IMR-90 (cell line): ENCODE measurements at regions not wholly inside any gene's neighbourhood (a gene's known extent, or its start where the extent isn't known, plus 50 kb on each side); places are given as distances from the start of the nearest gene placed in this dataset.
"Not testable (repeated sequence)": the region's sequence is repeated elsewhere in the genome, so short reads cannot be mapped to it uniquely, and the experiment has no call there.

Source experiments
- ATAC-seq: fragments of 200-7000 bp; cut with Tn5 transposase; 2 replicates; pipeline ENCODE4 v1.9.1; 2020; ENCODE audit warnings: low read depth, mild to moderate bottlenecking, moderate library complexity
- BruUV-seq: library from RNA; stranded (reverse); fragments of 400-500 nt; replicated peaks from 2 replicates; lab custom pipeline; 2021; lab: Mats Ljungman, UMichigan
- CTCF ChIA-PET: fragments of 300-600 bp; formaldehyde crosslinking; extraction: SDS; loops from one replicate; lab custom pipeline; 2021; ENCODE audit warnings: antibody characterized with exemption; lab: Yijun Ruan, JAX
- POLR2A ChIA-PET: fragments of 300-600 bp; sonication (Branson Sonifier 250); formaldehyde crosslinking; loops from one replicate; lab custom pipeline; 2022; ENCODE audit warnings: antibody characterized with exemption; ENCODE audit not compliant: unreplicated experiment; lab: Charles Lee
- DNase-seq: peaks from one replicate; pipeline ENCODE4 v3.0.0; 2013
- H2AFZ ChIP-seq: replicated peaks from 2 replicates; pipeline ENCODE3; 2013; ENCODE audit warnings: low read length, mild to moderate bottlenecking; ENCODE audit not compliant: poor library complexity
- H2AK5ac ChIP-seq: 2 replicates; pipeline ENCODE4 v1.6.1; 2013; ENCODE audit warnings: low read depth, low read length, inconsistent platforms
- H2AK9ac ChIP-seq: replicated peaks from 2 replicates; pipeline ENCODE3; 2013; ENCODE audit warnings: mild to moderate bottlenecking, low read depth, low read length, moderate library complexity; ENCODE audit not compliant: poor library complexity
- H2BK120ac ChIP-seq: 2 replicates; pipeline ENCODE4 v1.6.1; 2013; ENCODE audit warnings: low read depth, low read length, inconsistent platforms
- H2BK15ac ChIP-seq: 3 replicates; pipeline ENCODE4 v1.6.1; 2013; ENCODE audit warnings: low read depth, low read length, inconsistent platforms
- H2BK20ac ChIP-seq: 2 replicates; pipeline ENCODE4 v1.6.1; 2013; ENCODE audit warnings: low read depth, mild to moderate bottlenecking, inconsistent platforms, low read length, moderate library complexity
- H2BK5ac ChIP-seq: 2 replicates; pipeline ENCODE4 v1.6.1; 2013; ENCODE audit warnings: mild to moderate bottlenecking, low read depth, low read length, inconsistent platforms; ENCODE audit not compliant: poor library complexity, severe bottlenecking
- H3K14ac ChIP-seq: replicated peaks from 2 replicates; pipeline ENCODE4 v1.6.1; 2013; ENCODE audit warnings: low read depth, low read length, inconsistent platforms
- H3K18ac ChIP-seq: 2 replicates; pipeline ENCODE4 v1.6.1; 2013; ENCODE audit warnings: low read depth, low read length, control low read depth
- H3K23ac ChIP-seq: 2 replicates; pipeline ENCODE4 v1.6.1; 2013; ENCODE audit warnings: low read depth, low read length, inconsistent platforms
- H3K27ac ChIP-seq: 2 replicates; pipeline ENCODE4 v1.5.1; 2013; ENCODE audit warnings: mild to moderate bottlenecking, control low read depth, low read length; ENCODE audit not compliant: insufficient read depth
- H3K27me3 ChIP-seq: 2 replicates; pipeline ENCODE4 v1.6.1; 2013; ENCODE audit warnings: low read length; ENCODE audit not compliant: control insufficient read depth, insufficient read depth
- H3K36me3 ChIP-seq: 2 replicates; pipeline ENCODE4 v1.6.1; 2013; ENCODE audit warnings: low read length, mixed read lengths; ENCODE audit not compliant: control insufficient read depth, insufficient read depth
- H3K4ac ChIP-seq: 2 replicates; pipeline ENCODE4 v1.6.1; 2013; ENCODE audit warnings: low read depth, low read length, inconsistent platforms
- H3K4me1 ChIP-seq: 2 replicates; pipeline ENCODE4 v1.6.1; 2013; ENCODE audit warnings: low read length, mixed read lengths; ENCODE audit not compliant: control insufficient read depth, insufficient read depth
- H3K4me2 ChIP-seq: 2 replicates; pipeline ENCODE4 v1.6.1; 2013; ENCODE audit warnings: low read depth, mild to moderate bottlenecking, control low read depth, low read length, moderate library complexity
- H3K4me3 ChIP-seq: 2 replicates; pipeline ENCODE4 v1.5.1; 2013; ENCODE audit warnings: low read depth, mild to moderate bottlenecking, control low read depth, low read length, moderate library complexity; ENCODE audit not compliant: insufficient read depth
- H3K56ac ChIP-seq: 2 replicates; pipeline ENCODE4 v1.6.1; 2013; ENCODE audit warnings: low read length, inconsistent platforms; ENCODE audit not compliant: insufficient read depth; ENCODE audit errors: extremely low read depth
- H3K79me1 ChIP-seq, 2 experiments: 2 replicates each; pipeline ENCODE4 v1.6.1; 2013; ENCODE audit warnings: low read length in 2 of 2, inconsistent platforms in 1 of 2, low read depth in 1 of 2
- H3K9ac ChIP-seq: 2 replicates; pipeline ENCODE4 v1.6.1; 2013; ENCODE audit warnings: low read depth, low read length, control low read depth
- H3K9me1 ChIP-seq: 2 replicates; pipeline ENCODE4 v1.6.1; 2013; ENCODE audit warnings: low read length, inconsistent platforms; ENCODE audit not compliant: insufficient read depth
- H3K9me3 ChIP-seq: 2 replicates; pipeline ENCODE4 v1.6.1; 2013; ENCODE audit warnings: low read length; ENCODE audit not compliant: control insufficient read depth, insufficient read depth
- H4K20me1 ChIP-seq: 2 replicates; pipeline ENCODE4 v1.6.1; 2013; ENCODE audit warnings: low read length, inconsistent platforms; ENCODE audit not compliant: insufficient read depth
- H4K5ac ChIP-seq: 2 replicates; pipeline ENCODE4 v1.6.1; 2013; ENCODE audit warnings: mild to moderate bottlenecking, low read depth, low read length, control low read depth
- H4K8ac ChIP-seq, 2 experiments: 2 replicates each; pipeline ENCODE4 v1.6.1; 2013; ENCODE audit warnings: low read depth in 2 of 2, low read length in 2 of 2, control low read depth in 1 of 2, inconsistent platforms in 1 of 2
- H4K91ac ChIP-seq: 2 replicates; pipeline ENCODE4 v1.6.1; 2013; ENCODE audit warnings: low read depth, low read length, inconsistent platforms; ENCODE audit not compliant: insufficient read depth
- WGBS, 2 experiments: methylation state at CpG; one replicate each; pipeline versions ENCODE4 v1.1.5 to v1.1.7; 2013; ENCODE audit warnings: missing lambda C conversion rate in 2 of 2; ENCODE audit not compliant: insufficient read length in 1 of 2; ENCODE audit errors: extremely low coverage in 2 of 2; 5-methylcytosine and 5-hydroxymethylcytosine counted together
- dilution Hi-C: fragments of 300-500 bp; cut with HindIII; formaldehyde crosslinking; loops from one replicate; pipeline ENCODE4 v1.14.3; 2018; ENCODE audit warnings: low sequenced_read_pairs; ENCODE audit not compliant: unreplicated experiment
- in situ Hi-C: fragments of 300-500 bp; cut with MboI; formaldehyde crosslinking; loops from 3 replicates; pipeline ENCODE4 v1.14.3; 2019; ENCODE audit warnings: low sequenced_read_pairs, inconsistent platforms, mixed read lengths
- intact Hi-C: fragments of 100-400 bp; cut with micrococcal nuclease; formaldehyde crosslinking; loops from 2 replicates; pipeline ENCODE4 v1.10.0; 2022

DNA sequence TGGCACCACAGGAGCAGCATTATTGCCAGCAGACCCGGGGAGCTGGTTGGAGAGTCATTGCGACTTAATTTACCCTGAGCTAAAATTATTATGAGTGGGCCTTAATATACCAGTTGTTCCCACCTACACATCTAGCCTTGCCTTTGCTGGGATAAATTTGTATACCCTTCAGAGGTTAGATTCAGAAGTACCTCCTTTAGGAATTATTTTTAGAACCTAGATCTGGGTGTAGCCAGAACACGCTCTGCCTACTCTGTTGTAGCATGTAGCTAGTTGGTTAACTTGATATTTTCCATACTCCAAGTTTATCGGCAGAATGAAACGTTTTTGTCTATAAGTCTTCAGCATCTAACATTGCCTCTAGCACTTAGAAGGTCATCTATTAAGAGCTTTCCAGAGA, 65.5 kb upstream of the SEC22B start:
- H2BK120ac ChIP-seq, H3K23ac ChIP-seq, H3K27ac ChIP-seq, H2AK5ac ChIP-seq, H3K79me1 ChIP-seq, DNase-seq, H3K56ac ChIP-seq, H3K9ac ChIP-seq, H3K14ac ChIP-seq, ATAC-seq, H3K9me3 ChIP-seq, H3K4me1 ChIP-seq, H4K20me1 ChIP-seq, CTCF ChIA-PET, H2BK5ac ChIP-seq, H3K36me3 ChIP-seq, BruUV-seq, H3K27me3 ChIP-seq, H3K9me1 ChIP-seq, H2BK20ac ChIP-seq, H2BK15ac ChIP-seq, H2AFZ ChIP-seq, POLR2A ChIA-PET, H3K4me3 ChIP-seq, H3K18ac ChIP-seq, intact Hi-C loops, dilution Hi-C loops, H4K91ac ChIP-seq, H3K4me2 ChIP-seq, H4K5ac ChIP-seq, in situ Hi-C loops, H3K4ac ChIP-seq, H4K8ac ChIP-seq, H2AK9ac ChIP-seq: not testable (repeated sequence)
- no CpG with 5 or more reads among the region's 5 CpGs for WGBS, 2 experiments

DNA sequence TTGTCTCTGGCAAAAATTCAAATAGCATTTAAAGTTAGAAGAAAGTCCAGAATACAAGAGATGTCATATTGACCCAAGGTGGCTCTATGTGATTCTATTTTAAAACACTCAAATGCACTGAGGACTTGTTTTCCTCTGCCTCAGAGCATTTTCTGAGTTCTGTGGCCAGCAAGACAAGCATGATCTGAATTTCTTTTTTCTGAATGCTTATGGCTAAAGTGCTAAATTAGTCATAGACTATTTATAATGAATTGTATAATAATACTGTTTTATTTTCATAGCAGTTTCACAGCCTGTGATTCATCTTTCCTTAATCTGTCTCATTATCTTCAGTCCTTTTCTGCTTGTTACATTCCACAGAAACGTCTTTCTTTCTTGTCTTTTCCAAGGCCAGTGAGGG, 63.9 kb upstream of the SEC22B start:
- in situ Hi-C loops, H3K14ac ChIP-seq, H3K36me3 ChIP-seq, H3K56ac ChIP-seq, H3K9me1 ChIP-seq, H3K4me2 ChIP-seq, H4K5ac ChIP-seq, H4K8ac ChIP-seq, H2AK9ac ChIP-seq, POLR2A ChIA-PET, intact Hi-C loops, H2BK120ac ChIP-seq, H2BK5ac ChIP-seq, H3K4ac ChIP-seq, H3K9me3 ChIP-seq, dilution Hi-C loops, H3K23ac ChIP-seq, H3K27me3 ChIP-seq, H2BK20ac ChIP-seq, H3K79me1 ChIP-seq, BruUV-seq, H3K27ac ChIP-seq, H2AK5ac ChIP-seq, H3K18ac ChIP-seq, H3K4me3 ChIP-seq, H2BK15ac ChIP-seq, H3K9ac ChIP-seq, H4K91ac ChIP-seq, H2AFZ ChIP-seq, H4K20me1 ChIP-seq, DNase-seq, H3K4me1 ChIP-seq, CTCF ChIA-PET: not testable (repeated sequence)
- ATAC-seq, result peak; percentile 40; the same call in 1 of the 2 replicates
- no CpG with 5 or more reads among the region's 1 CpG for WGBS, 2 experiments
